Fibroblast of lung (primary cell): ENCODE measurements at regions not wholly inside any gene's neighbourhood (a gene's known extent, or its start where the extent isn't known, plus 50 kb on each side); places are given as distances from the start of the nearest gene placed in this dataset.
A peak's percentile ranks its signal among the peaks of the same experiment; 100 is the strongest.

Experiments used
- DNase-seq, 2 donors: peaks; one replicate each; pipeline versions ENCODE4 v3.0.0 to v3.0.0-alpha.2; 2010; ENCODE audit warnings: low read depth in 2 of 2
- H2AFZ ChIP-seq: 2 replicates; pipeline ENCODE4 v1.5.1; 2012; ENCODE audit warnings: low read length, control low read depth, inconsistent platforms
- H3K27ac ChIP-seq: 2 replicates; pipeline ENCODE4 v1.5.1; 2011; ENCODE audit warnings: low read length, control low read depth; ENCODE audit not compliant: insufficient read depth
- H3K27me3 ChIP-seq: 2 replicates; pipeline ENCODE4 v1.5.1; 2011; ENCODE audit warnings: mild to moderate bottlenecking, low read length; ENCODE audit not compliant: control insufficient read depth, insufficient read depth
- H3K36me3 ChIP-seq: 2 replicates; pipeline ENCODE4 v1.5.1; 2011; ENCODE audit warnings: low read length; ENCODE audit not compliant: control insufficient read depth, insufficient read depth
- H3K4me1 ChIP-seq: 2 replicates; pipeline ENCODE4 v1.5.1; 2011; ENCODE audit warnings: low read length; ENCODE audit not compliant: control insufficient read depth, insufficient read depth; ENCODE audit errors: extremely low read depth
- H3K4me2 ChIP-seq: 2 replicates; pipeline ENCODE4 v1.5.1; 2011; ENCODE audit warnings: low read length, control low read depth; ENCODE audit not compliant: insufficient read depth; ENCODE audit errors: extremely low read depth
- H3K4me3 ChIP-seq, 4 experiments: fragments of 200-600 bp in 1 of 4; sonication (generic) in 1 of 4; replicated peaks in 1 of 4; 2 replicates each; pipeline ENCODE4 v1.5.1; 2011 to 2016; ENCODE audit warnings: low read length in 4 of 4, low read depth in 3 of 4, mild to moderate bottlenecking in 3 of 4, control low read depth in 2 of 4, inconsistent platforms in 1 of 4, mixed read lengths in 1 of 4; ENCODE audit not compliant: insufficient read depth in 1 of 4; ENCODE audit errors: control extremely low read depth in 1 of 4
- H3K79me2 ChIP-seq: 2 replicates; pipeline ENCODE4 v1.5.1; 2012; ENCODE audit warnings: mild to moderate bottlenecking, low read length, inconsistent platforms; ENCODE audit not compliant: control insufficient read depth, insufficient read depth
- H3K9ac ChIP-seq: 2 replicates; pipeline ENCODE4 v1.5.1; 2011; ENCODE audit warnings: mild to moderate bottlenecking, low read length, control low read depth; ENCODE audit not compliant: insufficient read depth
- H3K9me3 ChIP-seq: 2 replicates; pipeline ENCODE4 v1.5.1; 2012; ENCODE audit warnings: low read depth, low read length; ENCODE audit not compliant: control insufficient read depth, insufficient read depth
- H4K20me1 ChIP-seq: 2 replicates; pipeline ENCODE4 v1.5.1; 2011; ENCODE audit warnings: low read length; ENCODE audit not compliant: control insufficient read depth, insufficient read depth; ENCODE audit errors: extremely low read depth
- CTCF ChIP-seq, 2 donors: IDR thresholded peaks in 1 of 2; conservative IDR thresholded peaks in 1 of 2; 1 replicate in 1 of 2; 2 replicates in 1 of 2; pipeline ENCODE4 v1.5.1; 2011 to 2012; ENCODE audit warnings: low read length in 2 of 2, control low read depth in 1 of 2, inconsistent platforms in 1 of 2, low read depth in 1 of 2, mild to moderate bottlenecking in 1 of 2
- EZH2 ChIP-seq: IDR thresholded peaks from 2 replicates; pipeline ENCODE4 v1.5.1; 2012; ENCODE audit warnings: low read length, control low read depth, mild to moderate bottlenecking; ENCODE audit errors: missing control alignments

GRCh38 chr4:38489924-38490639 is 173.9 kb upstream of the KLF3 start:
- no peak overlapping the region for H3K9ac ChIP-seq
- H4K20me1 ChIP-seq = no peaks in the 10 kb centered on the region
- H3K4me3 ChIP-seq = no peak overlapping the region
- DNase-seq = peak; percentile 25 to 53
- H3K4me1 ChIP-seq = no peaks in the 10 kb centered on the region
- no peak for TF ChIP-seq CTCF (conservative IDR thresholded peaks at IDR 0.05 in 1 of 2, IDR thresholded peaks at IDR 0.05 in 1 of 2; ENCODE audit: low read depth in 1 of 2, low read length in 2 of 2)
- TF ChIP-seq EZH2 = no peak
- no peaks in the 10 kb centered on the region for H3K36me3 ChIP-seq
- H3K9me3 ChIP-seq = no peaks in the 10 kb centered on the region
- H3K4me2 ChIP-seq = no peak overlapping the region
- no peak overlapping the region for H2AFZ ChIP-seq
- no peaks in the 10 kb centered on the region for H3K27me3 ChIP-seq
- H3K27ac ChIP-seq = no peak overlapping the region
- no peaks in the 10 kb centered on the region for H3K79me2 ChIP-seq

GRCh38 chr4:38490753-38491446 is 173.1 kb upstream of the KLF3 start:
- no peaks in the 10 kb centered on the region for H4K20me1 ChIP-seq
- TF ChIP-seq CTCF (conservative IDR thresholded peaks at IDR 0.05 in 1 of 2, IDR thresholded peaks at IDR 0.05 in 1 of 2; ENCODE audit: low read depth in 1 of 2, low read length in 2 of 2) = no peak
- TF ChIP-seq EZH2 = no peak
- H3K36me3 ChIP-seq = no peaks in the 10 kb centered on the region
- DNase-seq = no peak
- H3K9ac ChIP-seq = no peak overlapping the region
- H3K4me2 ChIP-seq = no peak overlapping the region
- H3K4me1 ChIP-seq = no peaks in the 10 kb centered on the region
- H3K9me3 ChIP-seq = no peaks in the 10 kb centered on the region
- H3K27ac ChIP-seq = no peak overlapping the region
- H3K79me2 ChIP-seq = no peaks in the 10 kb centered on the region
- no peak overlapping the region for H2AFZ ChIP-seq
- no peaks in the 10 kb centered on the region for H3K27me3 ChIP-seq
- H3K4me3 ChIP-seq = no peak overlapping the region

DNA sequence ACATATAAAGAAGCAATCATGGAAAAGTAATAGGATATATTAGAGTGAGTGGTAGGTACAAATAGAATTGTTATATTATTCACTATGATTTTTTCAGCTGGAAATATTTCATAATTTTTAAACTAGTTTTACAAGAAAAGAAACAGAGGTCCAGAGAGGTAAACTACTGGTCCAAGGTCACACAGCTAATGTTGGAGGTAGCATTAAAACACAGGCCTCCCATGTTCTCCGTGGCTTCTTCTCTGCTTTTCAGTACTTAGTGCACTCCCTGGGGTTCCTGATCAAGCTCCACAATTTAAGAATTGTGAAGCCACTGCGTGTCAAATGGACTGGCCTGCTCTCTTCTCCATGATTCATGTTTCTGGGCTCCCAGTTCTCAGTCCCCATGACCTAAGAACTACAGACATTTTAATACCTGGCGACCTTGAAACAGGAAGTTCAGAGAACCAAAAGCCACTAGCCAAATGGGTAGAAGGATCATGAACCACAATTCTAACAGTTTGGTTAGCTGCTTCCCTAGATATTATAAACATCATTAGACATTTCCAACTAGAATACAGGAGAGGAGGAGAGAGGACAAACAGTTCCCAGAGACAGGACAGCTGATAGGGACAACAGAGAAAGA is 172.0 kb upstream of the KLF3 start:
- H3K27me3 ChIP-seq = no peaks in the 10 kb centered on the region
- no peak for TF ChIP-seq EZH2
- TF ChIP-seq CTCF (conservative IDR thresholded peaks at IDR 0.05 in 1 of 2, IDR thresholded peaks at IDR 0.05 in 1 of 2; ENCODE audit: low read depth in 1 of 2, low read length in 2 of 2) = no peak
- no peak overlapping the region for H3K9ac ChIP-seq
- H3K4me1 ChIP-seq = no peaks in the 10 kb centered on the region
- no peaks in the 10 kb centered on the region for H3K79me2 ChIP-seq
- H2AFZ ChIP-seq = no peak overlapping the region
- DNase-seq = no peak
- H3K27ac ChIP-seq = no peak overlapping the region
- no peaks in the 10 kb centered on the region for H3K36me3 ChIP-seq
- H3K4me2 ChIP-seq = no peak overlapping the region
- no peaks in the 10 kb centered on the region for H4K20me1 ChIP-seq
- H3K4me3 ChIP-seq = no peak overlapping the region
- H3K9me3 ChIP-seq = no peaks in the 10 kb centered on the region
